K562 (cell line): ENCODE measurements at regions not wholly inside any gene's neighbourhood (a gene's known extent, or its start where the extent isn't known, plus 50 kb on each side); places are given as distances from the start of the nearest gene placed in this dataset.

ENCODE experiments used
- ATAC-seq: fragments of 200-7000 bp; cut with Tn5 transposase; 3 replicates; pipeline ENCODE4 v1.9.1; 2020; ENCODE audit warnings: moderate library complexity
- BruUV-seq: library from RNA; stranded (reverse); fragments of 400-500 nt; replicated peaks from 2 replicates; lab custom pipeline; 2021; lab: Mats Ljungman, UMichigan
- CTCF ChIA-PET: fragments of 300-600 bp; formaldehyde crosslinking; extraction: SDS; loops from one replicate; lab custom pipeline; 2021; ENCODE audit warnings: low intra/inter-chr PET ratio; lab: Yijun Ruan, JAX
- POLR2A ChIA-PET: fragments of 300-600, 350-650 bp; sonication (Branson Sonifier 250); formaldehyde crosslinking; extraction: SDS; loops from one replicate; lab custom pipeline; 2021; ENCODE audit warnings: antibody characterized with exemption, inconsistent platforms; lab: Yijun Ruan, JAX
- DNase-seq, 4 experiments: peaks; one replicate each; pipeline versions ENCODE4 v3.0.0 to v3.0.0-alpha.2; 2011 to 2018; ENCODE audit warnings: low spot score in 3 of 4, mixed read lengths in 3 of 4; ENCODE audit errors: extremely low read depth in 1 of 4
- FAIRE-seq: peaks from 2 replicates; lab custom pipeline; 2011; peaks lifted over from hg19 to GRCh38; lab: Jason Lieb, UNC
- H2AFZ ChIP-seq: 2 replicates; pipeline ENCODE4 v1.6.0; 2011; ENCODE audit warnings: low read depth, low read length, control low read depth, inconsistent platforms
- H3K27ac ChIP-seq: fragments of 200-600 bp; 3 replicates; pipeline ENCODE4 v1.8.0; 2011; ENCODE audit warnings: low read depth, mild to moderate bottlenecking, control low read depth, inconsistent platforms, low read length, moderate library complexity, mixed read lengths; ENCODE audit errors: extremely low read depth
- H3K27me3 ChIP-seq, 2 experiments: fragments of 300-600 bp in 1 of 2; 2 replicates in 1 of 2; 3 replicates in 1 of 2; pipeline versions ENCODE4 v1.6.0 to v1.8.0; 2011; ENCODE audit warnings: inconsistent platforms in 2 of 2, low read length in 2 of 2, mild to moderate bottlenecking in 1 of 2, mixed read lengths in 1 of 2, moderate library complexity in 1 of 2; ENCODE audit not compliant: control insufficient read depth in 2 of 2, insufficient read depth in 2 of 2
- H3K36me3 ChIP-seq: fragments of 300-600 bp; 3 replicates; pipeline ENCODE4 v1.8.0; 2011; ENCODE audit warnings: mild to moderate bottlenecking, low read length, inconsistent platforms; ENCODE audit not compliant: control insufficient read depth, insufficient read depth
- H3K4me1 ChIP-seq, 2 experiments: fragments of 200-600 bp in 1 of 2; replicated peaks in 1 of 2; 2 replicates in 1 of 2; 3 replicates in 1 of 2; pipeline versions ENCODE4 v1.5.1 to v1.8.0; 2011; ENCODE audit warnings: inconsistent platforms in 2 of 2, low read length in 2 of 2, mild to moderate bottlenecking in 1 of 2, mixed read lengths in 1 of 2, moderate library complexity in 1 of 2; ENCODE audit not compliant: control insufficient read depth in 2 of 2, insufficient read depth in 2 of 2
- H3K4me2 ChIP-seq: 2 replicates; pipeline ENCODE4 v1.6.1; 2011; ENCODE audit warnings: low read length, control low read depth, inconsistent platforms, mixed read lengths; ENCODE audit not compliant: insufficient read depth
- H3K4me3 ChIP-seq: fragments of 200-600 bp; sonication (generic), shearing (Covaris generic); 2 replicates; pipeline ENCODE4 v1.5.1; 2016; ENCODE audit warnings: control low read depth, inconsistent platforms
- H3K79me2 ChIP-seq: fragments of 200-600 bp; 3 replicates; pipeline ENCODE4 v1.8.0; 2011; ENCODE audit warnings: low read length, inconsistent platforms; ENCODE audit not compliant: control insufficient read depth, insufficient read depth
- H3K9ac ChIP-seq, 2 experiments: 2 replicates each; pipeline versions ENCODE4 v1.6.0 to v1.6.1; 2011; ENCODE audit warnings: low read depth in 2 of 2, low read length in 2 of 2, control low read depth in 1 of 2, inconsistent platforms in 1 of 2, mild to moderate bottlenecking in 1 of 2, mixed read lengths in 1 of 2; ENCODE audit not compliant: insufficient read depth in 1 of 2
- H3K9me1 ChIP-seq: one replicate; pipeline ENCODE4 v1.6.0; 2011; ENCODE audit warnings: inconsistent platforms, mild to moderate bottlenecking, low read length, moderate library complexity; ENCODE audit not compliant: control insufficient read depth, insufficient read depth
- H3K9me3 ChIP-seq: replicated peaks from 2 replicates; pipeline ENCODE4 v1.5.1; 2011; ENCODE audit warnings: low read depth, low read length, inconsistent platforms; ENCODE audit not compliant: control insufficient read depth, insufficient read depth
- H4K20me1 ChIP-seq: replicated peaks from 2 replicates; pipeline ENCODE4 v1.6.1; 2011; ENCODE audit warnings: low read length, inconsistent platforms, mixed read lengths; ENCODE audit not compliant: control insufficient read depth, insufficient read depth
- CBX5 ChIP-seq: IDR thresholded peaks from 2 replicates; pipeline ENCODE4 v1.6.1; 2014; ENCODE audit warnings: low read depth, borderline replicate concordance
- HMG20B ChIP-seq: fragments of 250-450 bp; sonication (Bioruptor Pico); IDR thresholded peaks from 2 replicates; pipeline ENCODE4 v1.5.0; 2021; ENCODE audit warnings: mild to moderate bottlenecking
- HNRNPUL1 ChIP-seq: fragments of 200-400 bp; formaldehyde crosslinking; IDR thresholded peaks from 2 replicates; pipeline ENCODE4 v1.6.1; 2017; ENCODE audit warnings: low read length
- NCOA4 ChIP-seq: fragments of 450-650 bp; IDR thresholded peaks from 2 replicates; pipeline ENCODE4 v1.6.1; 2018; ENCODE audit warnings: mild to moderate bottlenecking; ENCODE audit not compliant: partially characterized antibody
- NR2F6 ChIP-seq: fragments of 450-650 bp; formaldehyde crosslinking; IDR thresholded peaks from 2 replicates; pipeline ENCODE4 v1.4.0; 2020; ENCODE audit warnings: mild to moderate bottlenecking
- NR4A1 ChIP-seq, 2 experiments: fragments of 250-450 bp in 1 of 2; fragments of 450-650 bp in 1 of 2; sonication (Bioruptor Pico) in 1 of 2; IDR thresholded peaks; 2 replicates each; pipeline versions ENCODE4 v1.4.0 to v1.6.1; 2016 to 2020; ENCODE audit warnings: mild to moderate bottlenecking in 2 of 2, missing compliant biosample characterization in 1 of 2, missing genetic modification characterization in 1 of 2, moderate library complexity in 1 of 2
- PHF8 ChIP-seq: fragments of 200-600 bp; sonication (generic); IDR thresholded peaks from 2 replicates; pipeline ENCODE4 v1.6.1; 2012; ENCODE audit warnings: mixed run types, mild to moderate bottlenecking, inconsistent platforms, low read length, moderate library complexity, borderline replicate concordance
- POLR2B ChIP-seq: fragments of 450-650 bp; IDR thresholded peaks from 2 replicates; pipeline ENCODE4 v1.6.1; 2018; ENCODE audit warnings: low read depth; ENCODE audit not compliant: partially characterized antibody
- TCF3 ChIP-seq: sonication (generic); formaldehyde crosslinking; IDR thresholded peaks from 2 replicates; pipeline ENCODE4 v1.4.0; 2020; ENCODE audit warnings: mild to moderate bottlenecking, missing genetic modification reagents
- VEZF1 ChIP-seq: fragments of 200-800 bp; sonication (Bioruptor generic); IDR thresholded peaks from 2 replicates; pipeline ENCODE4 v1.6.1; 2017; ENCODE audit warnings: missing genetic modification characterization, missing compliant biosample characterization
- ZFP36 ChIP-seq: fragments of 150-350 bp; IDR thresholded peaks from 2 replicates; pipeline ENCODE4 v1.6.1; 2018; ENCODE audit warnings: low read length, low read depth; ENCODE audit not compliant: partially characterized antibody
- ZNF232 ChIP-seq: sonication (generic); formaldehyde crosslinking; IDR thresholded peaks from 2 replicates; pipeline ENCODE4 v1.8.0; 2022; ENCODE audit warnings: mild to moderate bottlenecking, missing genetic modification reagents
- ZNF75A ChIP-seq: fragments of 450-650 bp; formaldehyde crosslinking; IDR thresholded peaks from 2 replicates; pipeline ENCODE4 v1.4.0; 2020; ENCODE audit warnings: mild to moderate bottlenecking
- WGBS: fragments of 100-300 bp; shearing (Covaris generic); methylation state at CpG from one replicate; pipeline ENCODE4 v1.1.6; 2016; ENCODE audit warnings: low coverage, mixed read lengths; ENCODE audit not compliant: insufficient coverage; ENCODE audit errors: missing lambda C conversion rate; 5-methylcytosine and 5-hydroxymethylcytosine counted together
- in situ Hi-C: fragments of 300-500 bp; cut with MboI; formaldehyde crosslinking; loops from 4 replicates; pipeline ENCODE4 v1.15.0; 2018; ENCODE audit warnings: inconsistent platforms, mixed read lengths
- intact Hi-C: fragments of 100-400 bp; cut with micrococcal nuclease; formaldehyde crosslinking; loops from 2 replicates; pipeline ENCODE4 v1.14.2; 2022

GRCh38 chr2:238699307-238700116 lies 148.4 kb upstream of the TWIST2 start:
- no TSS peak for BruUV-seq
- H4K20me1 ChIP-seq = no peaks in the 10 kb centered on the region; the same call in 1 of the 2 replicates
- H2AFZ ChIP-seq = no peak overlapping the region
- DNase-seq (no peak), ATAC-seq (no peak), FAIRE-seq (no peak)
- CTCF ChIA-PET = no interaction called here
- H3K27me3 ChIP-seq = peaks cover 0 to 47% of the 10 kb centered on the region in 2 experiments; a peak in 3 of 5 replicates
- H3K9me1 ChIP-seq = no peaks in the 10 kb centered on the region
- no peaks in the 10 kb centered on the region for H3K9me3 ChIP-seq
- in situ Hi-C loops (no loop called here), intact Hi-C loops (no loop called here)
- TF ChIP-seq CBX5 (no peak), POLR2B (no peak), ZNF232 (CRISPR knock-in tag) (no peak), VEZF1 (no peak), PHF8 (no peak), ZFP36 (no peak), HNRNPUL1 (no peak), ZNF75A (CRISPR knock-in tag) (no peak), NCOA4 (no peak), NR4A1 (CRISPR knock-in tag; IDR thresholded peaks at IDR 0.05) (no peak), NR4A1 (tag; IDR thresholded peaks at IDR 0.05) (no peak), HMG20B (no peak), NR2F6 (CRISPR knock-in tag) (no peak), TCF3 (CRISPR knock-in tag) (no peak)
- H3K27ac ChIP-seq = no peak overlapping the region
- POLR2A ChIA-PET = no interaction called here
- no peaks in the 10 kb centered on the region for H3K4me1 ChIP-seq
- no peak overlapping the region for H3K4me3 ChIP-seq
- H3K9ac ChIP-seq = no peak overlapping the region
- WGBS = 0% methylated on average over 12 of the region's 13 CpGs
- H3K4me2 ChIP-seq = no peak overlapping the region
- H3K36me3 ChIP-seq = no peaks in the 10 kb centered on the region
- H3K79me2 ChIP-seq = no peaks in the 10 kb centered on the region
